Suppressor macrophage treated with lipopolysaccharide for 1 hour (primary cell): ENCODE measurements at regions not wholly inside any gene's neighbourhood (a gene's known extent, or its start where the extent isn't known, plus 50 kb on each side); places are given as distances from the start of the nearest gene placed in this dataset.
A peak's percentile ranks its signal among the peaks of the same experiment; 100 is the strongest.

Experiments used
- DNase-seq, 3 donors: peaks; one replicate each; pipeline ENCODE4 v3.0.0-alpha.2; 2020 to 2022

DNA sequence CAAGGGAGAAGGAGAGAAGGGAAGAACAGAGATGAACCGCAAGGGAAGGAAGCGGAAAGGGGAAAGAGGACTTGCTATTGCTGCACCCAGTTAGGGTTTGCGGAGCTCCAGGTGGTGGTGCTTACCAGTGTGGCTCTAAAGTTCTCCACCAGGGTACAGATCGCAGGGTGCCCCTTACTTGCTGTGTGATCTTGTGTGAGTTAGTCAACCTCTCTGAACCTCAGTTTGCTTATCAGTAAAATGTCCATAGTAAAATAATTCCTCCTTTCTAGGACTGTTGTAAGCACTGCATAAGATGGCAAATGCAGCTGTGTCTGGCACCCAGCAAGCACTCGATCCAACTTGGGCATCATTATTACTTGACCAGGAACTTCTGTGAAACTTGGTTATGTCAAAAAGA, 230.7 kb upstream of the CDH5 start:
- no peak for DNase-seq

- DNase-seq: no peak
Measured at GRCh38 chr16:66135421-66135831, 231.1 kb upstream of the CDH5 start.

- DNase-seq: no peak
Measured at GRCh38 chr16:66134875-66135274, 231.6 kb upstream of the CDH5 start.

DNA sequence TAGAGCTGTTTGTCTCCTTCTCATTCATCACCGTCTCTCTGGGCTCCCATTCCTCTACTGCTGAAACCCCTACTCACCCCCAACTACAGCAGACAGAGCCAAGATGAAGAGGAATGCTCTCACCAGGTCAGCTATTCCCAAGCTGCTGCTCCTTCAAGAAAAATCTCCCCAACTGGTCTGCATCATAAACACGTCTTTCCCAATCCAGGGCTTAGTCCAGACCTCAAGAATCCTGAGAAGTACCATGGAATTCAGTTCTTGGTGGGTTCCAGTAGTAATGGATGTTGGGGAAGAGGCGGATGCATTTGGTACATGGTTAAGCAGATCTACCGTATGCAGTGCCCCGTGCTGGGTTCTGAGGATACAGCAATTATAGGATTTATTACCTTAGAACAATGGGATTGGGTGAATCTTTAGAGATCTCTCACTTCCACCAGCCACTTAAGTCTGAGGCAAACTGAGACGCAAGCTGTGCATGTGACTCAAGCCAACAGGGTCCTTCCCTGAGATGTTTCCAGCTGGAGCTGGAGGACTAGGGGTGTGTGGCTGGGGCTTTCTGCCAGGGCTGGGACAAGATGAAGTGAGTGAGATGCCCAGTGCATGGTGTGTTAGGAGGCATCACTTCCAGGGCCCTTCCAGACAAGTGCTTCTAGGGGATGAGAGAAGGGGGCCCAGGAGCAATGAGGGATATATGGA, 232.7 kb upstream of the CDH5 start:
- no peak for DNase-seq

- DNase-seq: no peak
Measured at GRCh38 chr16:66131895-66132294, 234.6 kb upstream of the CDH5 start.

GRCh38 chr16:66131156-66131807, 235.2 kb upstream of the CDH5 start:
- no peak for DNase-seq

GRCh38 chr16:66130296-66130905, 236.1 kb upstream of the CDH5 start:
- DNase-seq: no peak

- no peak for DNase-seq
Measured at GRCh38 chr16:66129196-66129595, 237.3 kb upstream of the CDH5 start.

DNA sequence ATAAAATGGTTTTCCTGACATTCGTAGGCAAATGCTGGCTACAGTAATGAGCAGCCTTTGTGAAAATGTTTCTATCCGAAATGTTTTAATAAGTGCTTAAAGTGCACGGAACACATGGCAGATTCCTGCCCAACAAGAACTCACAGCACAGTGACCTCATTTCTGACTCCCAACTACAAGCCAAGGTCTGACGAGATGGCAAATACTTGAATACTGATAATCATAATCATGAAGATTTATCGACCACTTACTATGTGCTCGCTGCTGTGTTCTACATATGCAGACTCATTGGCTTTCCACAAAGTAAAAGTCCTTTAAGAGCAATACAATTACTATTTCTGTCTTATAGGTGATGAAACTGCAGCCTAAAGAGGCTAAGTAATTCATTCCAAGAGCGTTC, 238.1 kb upstream of the CDH5 start:
- DNase-seq: no peak

GRCh38 chr16:66127459-66128370, 238.8 kb upstream of the CDH5 start:
- DNase-seq: no peak

DNA sequence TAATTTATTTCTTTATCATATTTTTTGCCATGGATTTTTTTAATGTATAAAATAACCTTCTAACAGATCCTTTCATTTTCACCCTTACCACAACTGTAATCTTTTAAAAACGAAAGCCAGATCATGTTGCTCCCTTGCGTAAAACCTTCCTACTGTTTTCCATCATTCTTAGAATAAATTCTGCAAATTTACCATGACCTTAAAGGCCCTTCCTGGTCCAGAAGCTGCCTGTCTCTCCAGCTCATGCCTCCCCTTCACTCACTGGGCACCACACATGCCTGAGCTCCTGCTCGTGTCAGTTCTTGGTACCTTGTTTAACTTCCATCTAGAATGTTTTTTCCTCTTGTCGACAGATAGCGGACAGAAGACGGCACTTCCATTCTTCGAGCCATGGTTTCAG, 245.0 kb upstream of the CDH5 start:
- no peak for DNase-seq

- DNase-seq: no peak
Measured at GRCh38 chr16:66120656-66121055, 245.8 kb upstream of the CDH5 start.

DNA sequence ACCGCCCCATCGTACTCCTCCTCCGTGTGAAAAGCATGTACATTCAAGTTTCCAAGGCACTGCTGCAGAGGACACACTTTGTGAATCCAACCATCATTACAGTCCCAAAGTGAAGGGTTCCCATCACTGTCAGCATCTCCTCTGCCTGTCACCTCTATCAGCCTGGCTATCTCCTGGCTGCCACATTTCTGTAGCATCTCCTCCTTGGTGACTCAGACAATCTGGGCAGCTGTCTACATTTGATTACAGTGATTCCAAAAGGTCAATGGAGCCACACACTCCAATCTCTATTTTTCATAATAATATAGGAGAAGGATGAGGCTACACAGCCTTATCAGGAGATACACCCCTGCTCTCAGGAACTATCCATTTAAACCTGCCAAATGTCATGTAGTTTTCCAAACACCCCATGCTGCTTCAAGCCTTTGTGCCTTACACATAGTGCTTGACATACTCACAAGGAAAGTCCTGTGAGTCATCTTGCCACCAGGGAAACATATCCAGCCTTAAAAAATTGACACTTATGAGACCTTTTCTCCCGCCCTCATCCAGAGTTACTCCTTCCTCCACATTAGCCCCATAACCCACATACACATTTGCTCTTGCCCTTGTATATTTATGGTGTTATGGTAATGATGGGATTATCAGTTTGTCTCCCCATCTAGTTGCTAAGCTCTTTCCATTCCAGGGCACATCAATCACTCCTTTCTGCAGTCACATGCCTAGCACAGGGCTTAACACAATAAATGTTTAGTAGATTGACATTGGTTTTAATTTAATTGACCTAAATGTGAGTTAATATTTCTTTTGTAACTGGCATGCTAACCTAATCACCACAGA, 250.1 kb upstream of the CDH5 start:
- peak in 1 of 3 donors; percentile 13 for DNase-seq

- DNase-seq: no peak
Measured at GRCh38 chr16:66115373-66115772, 251.1 kb upstream of the CDH5 start.

GRCh38 chr16:66113223-66113622, 253.3 kb upstream of the CDH5 start:
- peak in 1 of 3 donors; percentile 7 for DNase-seq

- DNase-seq: no peak
Measured at GRCh38 chr16:66109677-66110076, 256.8 kb upstream of the CDH5 start.

- DNase-seq: peak in 2 of 3 donors; percentile 12 to 26
Measured at GRCh38 chr16:66107661-66108060, 258.8 kb upstream of the CDH5 start.

GRCh38 chr16:66103211-66103610, 263.3 kb upstream of the CDH5 start:
- no peak for DNase-seq

- no peak for DNase-seq
Measured at GRCh38 chr16:66099306-66099705, 267.2 kb upstream of the CDH5 start.

- no peak for DNase-seq
Measured at GRCh38 chr16:66097751-66098150, 268.7 kb upstream of the CDH5 start.

DNA sequence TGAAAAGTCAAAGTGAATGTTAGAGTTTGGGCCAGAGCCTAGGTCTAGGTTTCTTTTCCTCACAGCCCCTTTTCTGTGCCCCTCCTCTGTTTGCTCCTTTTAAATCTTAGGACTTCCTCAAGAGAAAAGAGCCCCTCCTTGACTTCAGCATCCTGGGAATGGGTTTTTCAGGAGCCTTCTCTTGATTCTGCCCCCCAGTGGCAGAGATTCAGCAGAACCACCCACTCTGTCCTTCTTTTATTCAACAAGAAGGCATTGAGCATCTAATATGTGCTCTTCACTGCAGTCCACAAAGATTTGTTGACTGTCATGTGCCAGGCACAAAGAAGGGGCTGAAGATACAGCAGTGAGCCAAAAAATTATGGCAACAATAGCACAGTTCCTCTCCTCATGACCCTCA, 270.8 kb upstream of the CDH5 start:
- no peak for DNase-seq

DNA sequence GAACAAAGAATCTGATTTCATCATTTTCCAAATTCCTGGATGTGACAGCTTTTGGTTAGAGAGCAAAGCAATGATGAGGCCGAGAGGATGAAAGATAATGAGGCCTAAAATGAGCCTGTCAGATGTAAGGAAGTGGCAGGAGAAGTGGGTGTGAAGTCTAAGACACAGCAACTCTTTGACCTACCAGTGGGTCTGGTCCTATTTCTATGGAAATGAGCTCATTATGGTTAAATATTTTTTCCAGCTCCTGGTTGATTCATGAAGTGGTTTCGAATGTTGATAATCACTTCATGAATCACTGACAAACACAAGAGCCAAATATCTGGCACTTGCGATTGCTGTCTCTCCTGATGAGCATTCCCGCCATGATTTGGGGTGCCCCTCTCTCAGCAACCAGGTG, 273.3 kb upstream of the CDH5 start:
- no peak for DNase-seq
